Astrocyte (in vitro differentiated cells and primary cell): ENCODE measurements at regions not wholly inside any gene's neighbourhood (a gene's known extent, or its start where the extent isn't known, plus 50 kb on each side); places are given as distances from the start of the nearest gene placed in this dataset.

Source experiments
- CTCF ChIP-seq: IDR thresholded peaks from 2 replicates; pipeline ENCODE4 v1.5.1; 2011; ENCODE audit warnings: low read depth, mild to moderate bottlenecking, inconsistent platforms, low read length, moderate library complexity; ENCODE audit not compliant: insufficient read depth
- EZH2 ChIP-seq: IDR thresholded peaks from 2 replicates; pipeline ENCODE4 v1.6.1; 2012; ENCODE audit warnings: mild to moderate bottlenecking, low read length, inconsistent platforms; ENCODE audit not compliant: insufficient read depth

- TF ChIP-seq CTCF = no peak
- TF ChIP-seq EZH2 = no peak
Measured at GRCh38 chr20:55273149-55273548, 732.2 kb downstream of the CBLN4 start.
